ENCODE measurements at regions not wholly inside any gene's neighbourhood (a gene's known extent, or its start where the extent isn't known, plus 50 kb on each side); places are given as distances from the start of the nearest gene placed in this dataset.

DNA sequence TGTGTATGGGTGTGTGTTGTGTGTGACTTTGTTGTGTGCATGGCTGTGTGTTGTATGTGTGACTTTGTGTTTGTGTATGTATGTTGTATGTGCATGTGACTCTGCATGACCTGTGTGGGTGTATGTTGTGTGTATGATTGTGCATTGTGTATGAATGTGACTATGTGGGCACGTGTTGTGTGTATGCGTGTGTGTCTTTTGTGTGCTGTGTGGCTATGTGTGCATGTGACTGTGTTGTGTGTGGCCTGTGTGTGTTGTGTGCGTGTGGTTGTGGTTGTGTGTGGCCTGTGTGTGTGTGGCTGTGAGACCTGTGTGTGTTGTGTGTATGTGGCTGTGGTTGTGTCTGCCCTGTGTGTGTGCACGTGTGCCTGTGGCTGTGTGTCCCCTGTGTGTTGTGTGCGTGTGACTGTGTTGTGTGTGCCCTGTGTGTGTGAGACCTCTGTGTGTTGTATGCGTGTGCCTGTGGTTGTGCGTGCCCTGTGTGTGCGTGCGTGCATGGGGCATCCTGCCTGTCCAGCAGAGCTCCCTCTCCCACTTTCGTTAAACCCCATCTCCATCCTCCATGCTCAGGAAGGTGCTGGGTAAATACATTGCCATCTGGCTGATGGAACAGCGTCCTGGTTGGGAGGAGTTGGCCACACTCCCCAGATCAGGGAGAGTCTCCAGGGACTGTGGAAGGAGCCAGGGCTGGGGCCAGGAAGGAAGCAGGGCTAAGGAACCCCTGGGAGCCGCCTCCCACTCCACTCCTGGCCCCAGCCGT lies 90.1 kb upstream of the GSE1 start (continued):
- TF ChIP-seq ZNF567 (CRISPR knock-in tag; IDR thresholded peaks at IDR 0.05; ENCODE audit: borderline replicate concordance) = no peak
- no peak for TF ChIP-seq ZNF749 (CRISPR knock-in tag; IDR thresholded peaks at IDR 0.05; ENCODE audit: borderline replicate concordance)
- TF ChIP-seq HDAC2 (CRISPR knock-in tag; IDR thresholded peaks at IDR 0.05) = no peak
- TF ChIP-seq ZNF766 (CRISPR knock-in tag; IDR thresholded peaks at IDR 0.05; ENCODE audit: borderline replicate concordance) = no peak
- peak; percentile 62; the same call in 1 of the 2 replicates for TF ChIP-seq FOXA1 (IDR thresholded peaks at IDR 0.05)
- no peak for TF ChIP-seq FOXA1 (CRISPR knock-in tag; IDR thresholded peaks at IDR 0.05)
- TF ChIP-seq RNF219 (CRISPR knock-in tag; IDR thresholded peaks at IDR 0.05) = no peak
- no peak for TF ChIP-seq PHB2 (IDR thresholded peaks at IDR 0.05; ENCODE audit: partially characterized antibody)
- no peak for TF ChIP-seq FOXC1 (CRISPR knock-in tag; IDR thresholded peaks at IDR 0.05; ENCODE audit: borderline replicate concordance)
- TF ChIP-seq PHF20 (CRISPR knock-in tag; IDR thresholded peaks at IDR 0.05) = no peak
- no peak for TF ChIP-seq ZNF333 (CRISPR knock-in tag; IDR thresholded peaks at IDR 0.05; ENCODE audit: borderline replicate concordance)
- TF ChIP-seq HOXD1 (CRISPR knock-in tag; IDR thresholded peaks at IDR 0.05) = no peak
- TF ChIP-seq, protein P1, sequence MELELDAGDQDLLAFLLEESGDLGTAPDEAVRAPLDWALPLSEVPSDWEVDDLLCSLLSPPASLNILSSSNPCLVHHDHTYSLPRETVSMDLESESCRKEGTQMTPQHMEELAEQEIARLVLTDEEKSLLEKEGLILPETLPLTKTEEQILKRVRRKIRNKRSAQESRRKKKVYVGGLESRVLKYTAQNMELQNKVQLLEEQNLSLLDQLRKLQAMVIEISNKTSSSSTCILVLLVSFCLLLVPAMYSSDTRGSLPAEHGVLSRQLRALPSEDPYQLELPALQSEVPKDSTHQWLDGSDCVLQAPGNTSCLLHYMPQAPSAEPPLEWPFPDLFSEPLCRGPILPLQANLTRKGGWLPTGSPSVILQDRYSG (CRISPR knock-in tag; IDR thresholded peaks at IDR 0.05) = no peak
- no peak for TF ChIP-seq POLR2AphosphoS2 (IDR thresholded peaks at IDR 0.05; ENCODE audit: low read depth, low read length)
- TF ChIP-seq, protein P2, sequence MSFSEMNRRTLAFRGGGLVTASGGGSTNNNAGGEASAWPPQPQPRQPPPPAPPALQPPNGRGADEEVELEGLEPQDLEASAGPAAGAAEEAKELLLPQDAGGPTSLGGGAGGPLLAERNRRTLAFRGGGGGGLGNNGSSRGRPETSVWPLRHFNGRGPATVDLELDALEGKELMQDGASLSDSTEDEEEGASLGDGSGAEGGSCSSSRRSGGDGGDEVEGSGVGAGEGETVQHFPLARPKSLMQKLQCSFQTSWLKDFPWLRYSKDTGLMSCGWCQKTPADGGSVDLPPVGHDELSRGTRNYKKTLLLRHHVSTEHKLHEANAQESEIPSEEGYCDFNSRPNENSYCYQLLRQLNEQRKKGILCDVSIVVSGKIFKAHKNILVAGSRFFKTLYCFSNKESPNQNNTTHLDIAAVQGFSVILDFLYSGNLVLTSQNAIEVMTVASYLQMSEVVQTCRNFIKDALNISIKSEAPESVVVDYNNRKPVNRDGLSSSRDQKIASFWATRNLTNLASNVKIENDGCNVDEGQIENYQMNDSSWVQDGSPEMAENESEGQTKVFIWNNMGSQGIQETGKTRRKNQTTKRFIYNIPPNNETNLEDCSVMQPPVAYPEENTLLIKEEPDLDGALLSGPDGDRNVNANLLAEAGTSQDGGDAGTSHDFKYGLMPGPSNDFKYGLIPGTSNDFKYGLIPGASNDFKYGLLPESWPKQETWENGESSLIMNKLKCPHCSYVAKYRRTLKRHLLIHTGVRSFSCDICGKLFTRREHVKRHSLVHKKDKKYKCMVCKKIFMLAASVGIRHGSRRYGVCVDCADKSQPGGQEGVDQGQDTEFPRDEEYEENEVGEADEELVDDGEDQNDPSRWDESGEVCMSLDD (CRISPR knock-in tag; IDR thresholded peaks at IDR 0.05; ENCODE audit: borderline replicate concordance) = no peak
- 0 out of 2 replicates have a peak, but pooled peaks have one; percentile 22 for TF ChIP-seq ZNF251 (CRISPR knock-in tag; IDR thresholded peaks at IDR 0.05)
- TF ChIP-seq ZNF138 (CRISPR knock-in tag; IDR thresholded peaks at IDR 0.05; ENCODE audit: low read depth) = peak; percentile 48; the same call in 1 of the 2 replicates
- no peak for TF ChIP-seq CCDC6 (CRISPR knock-in tag; IDR thresholded peaks at IDR 0.05)
- TF ChIP-seq ZNF550 (CRISPR knock-in tag; IDR thresholded peaks at IDR 0.05; ENCODE audit: borderline replicate concordance) = 0 out of 2 replicates have a peak, but pooled peaks have one; percentile 20
- TF ChIP-seq ZNF44 (CRISPR knock-in tag; IDR thresholded peaks at IDR 0.05) = no peak
- no peak for TF ChIP-seq ZNF101 (CRISPR knock-in tag; IDR thresholded peaks at IDR 0.05; ENCODE audit: borderline replicate concordance, low read depth)
- TF ChIP-seq SP1 (IDR thresholded peaks at IDR 0.05) = peak; percentile 20; the same call in 1 of the 2 replicates
- no peak for TF ChIP-seq SP1 (CRISPR knock-in tag; IDR thresholded peaks at IDR 0.05)
- TF ChIP-seq MEIS1 (CRISPR knock-in tag; IDR thresholded peaks at IDR 0.05; ENCODE audit: borderline replicate concordance) = no peak
- TF ChIP-seq KDM6A (CRISPR knock-in tag; IDR thresholded peaks at IDR 0.05; ENCODE audit: low read depth) = 0 out of 2 replicates have a peak, but pooled peaks have one; percentile 10
- no peak for TF ChIP-seq PCBP1 (IDR thresholded peaks at IDR 0.05; ENCODE audit: borderline replicate concordance, low read depth, low read length)
